A172 (cell line): ENCODE measurements at regions not wholly inside any gene's neighbourhood (a gene's known extent, or its start where the extent isn't known, plus 50 kb on each side); places are given as distances from the start of the nearest gene placed in this dataset.

Experiments
- DNase-seq: peaks from one replicate; pipeline ENCODE4 v3.0.0-alpha.2; 2015; ENCODE audit warnings: low spot score

DNA sequence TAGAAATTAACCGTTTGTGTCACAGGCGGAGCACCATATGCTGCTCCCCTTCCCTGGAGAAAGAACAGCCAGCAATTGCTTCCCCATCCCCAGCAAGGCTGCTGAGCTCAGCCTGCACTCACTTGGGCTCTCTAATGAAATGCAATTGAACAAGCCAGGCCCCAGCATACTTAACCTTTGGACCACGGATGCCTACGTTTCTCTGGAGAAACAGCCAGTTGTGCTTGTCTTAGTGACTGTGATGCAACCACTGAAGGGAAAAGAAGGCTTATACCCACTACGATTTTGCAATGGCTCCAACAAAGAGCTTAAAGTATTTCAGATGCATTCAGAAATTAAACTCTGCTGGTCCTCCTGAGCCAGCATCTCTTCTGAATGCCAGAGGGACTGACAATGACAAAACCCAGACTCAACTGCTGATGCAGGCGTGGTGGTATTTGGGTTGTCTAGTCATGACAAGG is 51.3 kb upstream of the SESN3 start:
- no peak for DNase-seq
